ENCODE measurements at regions not wholly inside any gene's neighbourhood (a gene's known extent, or its start where the extent isn't known, plus 50 kb on each side); places are given as distances from the start of the nearest gene placed in this dataset.

DNA sequence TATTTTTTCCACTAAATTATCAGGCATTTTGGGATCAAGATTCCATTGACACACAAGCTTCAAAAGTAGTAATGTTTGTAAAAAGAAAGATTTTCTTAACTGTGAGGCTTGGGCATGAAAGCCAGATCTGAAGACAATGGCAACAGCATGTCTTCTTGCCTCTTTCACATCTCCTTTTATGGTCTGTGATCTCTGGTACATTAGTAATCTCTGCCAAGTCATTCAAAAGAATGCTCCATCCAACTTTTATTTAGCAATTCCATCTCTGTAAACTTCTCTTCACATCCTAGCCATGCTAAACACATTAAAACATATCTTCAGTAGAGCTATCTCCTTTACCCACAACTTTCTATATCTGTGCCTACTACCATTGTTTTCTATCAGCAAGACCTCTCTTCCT is 465.4 kb downstream of the FAT4 start:
- no peak overlapping the region for H3K4me3 ChIP-seq
- no peaks in the 10 kb centered on the region for H3K4me1 ChIP-seq
- no peaks in the 10 kb centered on the region for H3K9me3 ChIP-seq
- no peaks in the 10 kb centered on the region for H3K27me3 ChIP-seq
- H3K36me3 ChIP-seq: no peaks in the 10 kb centered on the region
- DNase-seq: no peak
- no peak overlapping the region for H3K27ac ChIP-seq
- intact Hi-C loops (cut with DNase I; ENCODE audit: low total_unique reads): no loop called here
- TF ChIP-seq, protein P1, sequence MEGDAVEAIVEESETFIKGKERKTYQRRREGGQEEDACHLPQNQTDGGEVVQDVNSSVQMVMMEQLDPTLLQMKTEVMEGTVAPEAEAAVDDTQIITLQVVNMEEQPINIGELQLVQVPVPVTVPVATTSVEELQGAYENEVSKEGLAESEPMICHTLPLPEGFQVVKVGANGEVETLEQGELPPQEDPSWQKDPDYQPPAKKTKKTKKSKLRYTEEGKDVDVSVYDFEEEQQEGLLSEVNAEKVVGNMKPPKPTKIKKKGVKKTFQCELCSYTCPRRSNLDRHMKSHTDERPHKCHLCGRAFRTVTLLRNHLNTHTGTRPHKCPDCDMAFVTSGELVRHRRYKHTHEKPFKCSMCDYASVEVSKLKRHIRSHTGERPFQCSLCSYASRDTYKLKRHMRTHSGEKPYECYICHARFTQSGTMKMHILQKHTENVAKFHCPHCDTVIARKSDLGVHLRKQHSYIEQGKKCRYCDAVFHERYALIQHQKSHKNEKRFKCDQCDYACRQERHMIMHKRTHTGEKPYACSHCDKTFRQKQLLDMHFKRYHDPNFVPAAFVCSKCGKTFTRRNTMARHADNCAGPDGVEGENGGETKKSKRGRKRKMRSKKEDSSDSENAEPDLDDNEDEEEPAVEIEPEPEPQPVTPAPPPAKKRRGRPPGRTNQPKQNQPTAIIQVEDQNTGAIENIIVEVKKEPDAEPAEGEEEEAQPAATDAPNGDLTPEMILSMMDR (IDR thresholded peaks at IDR 0.05): no peak

DNA sequence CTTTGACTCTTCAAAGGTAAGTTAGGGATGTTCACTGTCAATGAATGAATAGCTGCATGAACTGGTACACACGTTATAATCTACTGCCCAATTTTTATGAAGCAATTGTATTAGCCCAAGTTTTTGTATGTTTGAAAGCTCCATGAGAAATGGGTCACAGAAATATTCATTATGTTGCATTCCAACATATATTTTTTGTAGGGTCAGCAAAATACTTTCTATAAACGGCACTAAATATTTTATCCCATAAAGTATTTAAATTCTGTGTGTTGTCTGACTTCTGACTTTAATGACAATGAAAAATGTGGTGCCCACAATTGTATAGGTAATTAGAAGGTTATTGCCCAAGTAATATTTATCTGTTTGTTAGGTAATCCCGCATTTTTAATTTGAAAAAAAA is 466.0 kb downstream of the FAT4 start:
- Histone ChIP-seq H3K9me3 (no peaks in the 10 kb centered on the region), H3K4me3 (no peak overlapping the region), H3K4me1 (no peaks in the 10 kb centered on the region), H3K36me3 (no peaks in the 10 kb centered on the region), H3K27me3 (no peaks in the 10 kb centered on the region), H3K27ac (no peak overlapping the region)
- DNase-seq: no peak
- TF ChIP-seq, protein P1 (IDR thresholded peaks at IDR 0.05): no peak
- intact Hi-C loops (cut with DNase I; ENCODE audit: low total_unique reads): no loop called here

DNA sequence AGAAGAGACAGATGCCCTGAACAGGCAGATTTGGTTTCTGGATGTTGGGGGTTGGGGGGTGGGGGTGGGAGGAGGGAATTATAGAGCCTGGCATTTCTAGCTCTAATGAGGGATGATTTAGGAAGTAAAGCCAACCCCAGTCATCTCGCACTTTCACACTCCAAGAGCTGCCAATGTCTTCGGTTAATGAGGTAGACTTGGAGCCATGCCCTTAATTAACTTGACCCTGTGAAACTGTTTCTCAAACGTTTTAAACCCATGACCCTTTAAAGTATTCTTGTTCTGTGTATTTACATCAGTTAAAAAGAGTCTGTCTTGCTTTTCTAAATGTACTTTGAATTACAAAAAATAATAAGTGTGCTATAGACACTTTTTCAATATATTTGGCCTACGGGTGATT is 466.9 kb downstream of the FAT4 start:
- no peak for DNase-seq
- Histone ChIP-seq H3K4me1 (no peaks in the 10 kb centered on the region), H3K9me3 (no peaks in the 10 kb centered on the region), H3K27ac (no peak overlapping the region), H3K36me3 (no peaks in the 10 kb centered on the region), H3K4me3 (no peak overlapping the region), H3K27me3 (no peaks in the 10 kb centered on the region)
- TF ChIP-seq, protein P1 (IDR thresholded peaks at IDR 0.05): no peak
- intact Hi-C loops (cut with DNase I; ENCODE audit: low total_unique reads): no loop called here

DNA sequence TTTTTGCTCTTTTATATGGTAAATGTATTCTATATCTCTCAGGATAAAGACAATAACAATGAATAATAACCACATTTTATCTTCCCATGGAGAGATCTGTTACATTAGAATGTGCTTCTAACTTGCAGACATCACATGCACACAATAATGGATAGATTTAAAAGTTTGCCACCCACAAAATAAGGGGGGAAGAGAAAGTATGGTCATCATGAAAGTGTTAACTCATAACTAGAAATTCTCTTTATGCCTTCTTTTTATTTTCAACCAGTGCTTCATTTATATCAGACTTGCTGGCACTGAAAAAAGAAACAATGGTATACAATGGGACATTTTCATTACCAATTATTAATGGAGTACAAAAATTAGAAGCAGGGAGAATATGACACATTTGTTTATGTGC is 470.0 kb downstream of the FAT4 start:
- Histone ChIP-seq H3K27ac (no peak overlapping the region), H3K36me3 (no peaks in the 10 kb centered on the region), H3K4me1 (no peaks in the 10 kb centered on the region), H3K27me3 (no peaks in the 10 kb centered on the region), H3K4me3 (no peak overlapping the region), H3K9me3 (no peaks in the 10 kb centered on the region)
- DNase-seq: no peak
- TF ChIP-seq, protein P1 (IDR thresholded peaks at IDR 0.05): no peak
- intact Hi-C loops (cut with DNase I; ENCODE audit: low total_unique reads): no loop called here

- TF ChIP-seq, protein P1 (IDR thresholded peaks at IDR 0.05): no peak
- Histone ChIP-seq H3K4me3 (no peak overlapping the region), H3K27me3 (no peaks in the 10 kb centered on the region), H3K4me1 (no peaks in the 10 kb centered on the region), H3K9me3 (no peaks in the 10 kb centered on the region), H3K36me3 (no peaks in the 10 kb centered on the region), H3K27ac (no peak overlapping the region)
- DNase-seq: no peak
- intact Hi-C loops (cut with DNase I; ENCODE audit: low total_unique reads): no loop called here
Measured at GRCh38 chr4:125787707-125788106, 473.0 kb downstream of the FAT4 start.

- Histone ChIP-seq H3K4me3 (no peak overlapping the region), H3K36me3 (no peaks in the 10 kb centered on the region), H3K4me1 (no peaks in the 10 kb centered on the region), H3K27me3 (no peaks in the 10 kb centered on the region), H3K27ac (no peak overlapping the region), H3K9me3 (no peaks in the 10 kb centered on the region)
- intact Hi-C loops (cut with DNase I; ENCODE audit: low total_unique reads): no loop called here
- TF ChIP-seq, protein P1 (IDR thresholded peaks at IDR 0.05): no peak
- no peak for DNase-seq
Measured at GRCh38 chr4:125789023-125789422, 474.3 kb downstream of the FAT4 start.
